OCI-LY1 (cell line): ENCODE measurements at regions not wholly inside any gene's neighbourhood (a gene's known extent, or its start where the extent isn't known, plus 50 kb on each side); places are given as distances from the start of the nearest gene placed in this dataset.

ENCODE experiments used
- H2AFZ ChIP-seq: fragments of 200-600 bp; sonication (generic), shearing (Covaris generic); 2 replicates; pipeline ENCODE4 v1.6.0; 2014; ENCODE audit warnings: antibody characterized with exemption, mild to moderate bottlenecking, low read length
- H3F3A ChIP-seq: fragments of 200-600 bp; sonication (generic), shearing (Covaris generic); 2 replicates; pipeline ENCODE4 v1.6.0; 2014; ENCODE audit warnings: mild to moderate bottlenecking, antibody characterized with exemption, low read length, moderate library complexity; ENCODE audit not compliant: insufficient read depth
- H3K27ac ChIP-seq: fragments of 200-600 bp; sonication (generic); 2 replicates; pipeline ENCODE4 v1.5.1; 2014; ENCODE audit warnings: low read length, mixed run types, mild to moderate bottlenecking, low read depth; ENCODE audit not compliant: poor library complexity, severe bottlenecking
- H3K27me3 ChIP-seq: fragments of 200-600 bp; sonication (generic); 2 replicates; pipeline ENCODE4 v1.6.0; 2014; ENCODE audit warnings: antibody characterized with exemption, mild to moderate bottlenecking, low read length, moderate library complexity; ENCODE audit not compliant: insufficient read depth
- H3K36me3 ChIP-seq: fragments of 200-600 bp; sonication (generic); 2 replicates; pipeline ENCODE4 v1.6.1; 2014; ENCODE audit warnings: mild to moderate bottlenecking, antibody characterized with exemption, low read length, moderate library complexity, mixed read lengths; ENCODE audit not compliant: insufficient read depth
- H3K4me1 ChIP-seq: fragments of 200-600 bp; sonication (generic); 2 replicates; pipeline ENCODE4 v1.5.1; 2014; ENCODE audit warnings: mild to moderate bottlenecking, low read length, moderate library complexity; ENCODE audit not compliant: insufficient read depth, severe bottlenecking
- H3K4me2 ChIP-seq: fragments of 200-600 bp; sonication (generic), shearing (Covaris generic); 2 replicates; pipeline ENCODE4 v1.6.1; 2014; ENCODE audit warnings: low read length
- H3K4me3 ChIP-seq: fragments of 200-600 bp; sonication (generic); 2 replicates; pipeline ENCODE4 v1.5.1; 2014; ENCODE audit warnings: low read length, low read depth, mild to moderate bottlenecking, mixed read lengths; ENCODE audit not compliant: poor library complexity, severe bottlenecking
- H3K79me2 ChIP-seq: fragments of 200-600 bp; shearing (Covaris generic); 2 replicates; pipeline ENCODE4 v1.6.1; 2016; ENCODE audit warnings: mixed run types, low read length, mixed read lengths; ENCODE audit not compliant: insufficient read depth
- H3K9ac ChIP-seq: fragments of 200-600 bp; sonication (generic), shearing (Covaris generic); 2 replicates; pipeline ENCODE4 v1.6.1; 2014; ENCODE audit warnings: mild to moderate bottlenecking, low read length, mixed read lengths
- H3K9me2 ChIP-seq: fragments of 200-600 bp; sonication (generic), shearing (Covaris generic); 2 replicates; pipeline ENCODE4 v1.6.1; 2014; ENCODE audit warnings: low read depth, mild to moderate bottlenecking, low read length, mixed read lengths
- H3K9me3 ChIP-seq: fragments of 200-600 bp; shearing (Covaris generic); 2 replicates; pipeline ENCODE4 v1.6.1; 2014; ENCODE audit warnings: low read length, mixed read lengths
- H4K20me1 ChIP-seq: fragments of 200-600 bp; sonication (generic), shearing (Covaris generic); 2 replicates; pipeline ENCODE4 v1.6.0; 2016; ENCODE audit warnings: mild to moderate bottlenecking, low read length; ENCODE audit not compliant: insufficient read depth
- EZH2 ChIP-seq: fragments of 200-600 bp; sonication (generic), shearing (Covaris generic); IDR thresholded peaks from 2 replicates; pipeline ENCODE4 v1.8.0; 2017; ENCODE audit warnings: borderline replicate concordance, mixed run types, mild to moderate bottlenecking, antibody characterized with exemption, low read length, moderate library complexity, mixed read lengths
- TF ChIP-seq, protein P1 (sequence below): fragments of 200-600 bp; sonication (generic), shearing (Covaris generic); IDR thresholded peaks from 2 replicates; pipeline ENCODE4 v1.5.1; 2017; ENCODE audit warnings: mild to moderate bottlenecking, antibody characterized with exemption, low read length, moderate library complexity, mixed read lengths

DNA sequence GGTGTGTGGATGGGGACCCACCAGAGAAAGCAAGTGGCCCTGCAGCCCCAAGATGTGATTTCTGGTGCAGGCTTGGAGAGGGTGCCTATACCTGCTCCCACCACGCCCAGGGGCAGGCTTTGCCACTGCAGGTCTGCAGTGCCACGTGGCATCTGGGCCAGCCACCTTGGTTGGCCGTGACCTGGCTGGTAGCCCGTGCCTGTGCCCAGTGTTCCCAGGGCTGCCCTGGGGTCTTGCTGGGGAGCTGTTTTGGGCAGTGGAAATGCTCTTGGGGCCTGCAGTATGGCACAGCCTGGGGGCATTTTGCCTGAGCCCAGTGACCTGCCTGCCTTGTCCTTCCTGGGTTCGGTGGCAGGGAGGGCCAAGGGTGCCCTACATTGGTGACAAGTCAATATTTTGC lies 203.4 kb downstream of the UBE3A start:
- TF ChIP-seq, protein P1, sequence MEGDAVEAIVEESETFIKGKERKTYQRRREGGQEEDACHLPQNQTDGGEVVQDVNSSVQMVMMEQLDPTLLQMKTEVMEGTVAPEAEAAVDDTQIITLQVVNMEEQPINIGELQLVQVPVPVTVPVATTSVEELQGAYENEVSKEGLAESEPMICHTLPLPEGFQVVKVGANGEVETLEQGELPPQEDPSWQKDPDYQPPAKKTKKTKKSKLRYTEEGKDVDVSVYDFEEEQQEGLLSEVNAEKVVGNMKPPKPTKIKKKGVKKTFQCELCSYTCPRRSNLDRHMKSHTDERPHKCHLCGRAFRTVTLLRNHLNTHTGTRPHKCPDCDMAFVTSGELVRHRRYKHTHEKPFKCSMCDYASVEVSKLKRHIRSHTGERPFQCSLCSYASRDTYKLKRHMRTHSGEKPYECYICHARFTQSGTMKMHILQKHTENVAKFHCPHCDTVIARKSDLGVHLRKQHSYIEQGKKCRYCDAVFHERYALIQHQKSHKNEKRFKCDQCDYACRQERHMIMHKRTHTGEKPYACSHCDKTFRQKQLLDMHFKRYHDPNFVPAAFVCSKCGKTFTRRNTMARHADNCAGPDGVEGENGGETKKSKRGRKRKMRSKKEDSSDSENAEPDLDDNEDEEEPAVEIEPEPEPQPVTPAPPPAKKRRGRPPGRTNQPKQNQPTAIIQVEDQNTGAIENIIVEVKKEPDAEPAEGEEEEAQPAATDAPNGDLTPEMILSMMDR, result no peak
- TF ChIP-seq EZH2, result no peak
- Histone ChIP-seq H3K9me2 (no peaks in the 10 kb centered on the region), H4K20me1 (no peaks in the 10 kb centered on the region), H3K4me2 (no peak overlapping the region), H2AFZ (no peak overlapping the region), H3K4me1 (no peaks in the 10 kb centered on the region), H3K9me3 (no peaks in the 10 kb centered on the region), H3K36me3 (no peaks in the 10 kb centered on the region), H3K27me3 (no peaks in the 10 kb centered on the region), H3F3A (no peaks in the 10 kb centered on the region), H3K27ac (no peak overlapping the region), H3K9ac (no peak overlapping the region), H3K79me2 (no peaks in the 10 kb centered on the region), H3K4me3 (no peak overlapping the region)

DNA sequence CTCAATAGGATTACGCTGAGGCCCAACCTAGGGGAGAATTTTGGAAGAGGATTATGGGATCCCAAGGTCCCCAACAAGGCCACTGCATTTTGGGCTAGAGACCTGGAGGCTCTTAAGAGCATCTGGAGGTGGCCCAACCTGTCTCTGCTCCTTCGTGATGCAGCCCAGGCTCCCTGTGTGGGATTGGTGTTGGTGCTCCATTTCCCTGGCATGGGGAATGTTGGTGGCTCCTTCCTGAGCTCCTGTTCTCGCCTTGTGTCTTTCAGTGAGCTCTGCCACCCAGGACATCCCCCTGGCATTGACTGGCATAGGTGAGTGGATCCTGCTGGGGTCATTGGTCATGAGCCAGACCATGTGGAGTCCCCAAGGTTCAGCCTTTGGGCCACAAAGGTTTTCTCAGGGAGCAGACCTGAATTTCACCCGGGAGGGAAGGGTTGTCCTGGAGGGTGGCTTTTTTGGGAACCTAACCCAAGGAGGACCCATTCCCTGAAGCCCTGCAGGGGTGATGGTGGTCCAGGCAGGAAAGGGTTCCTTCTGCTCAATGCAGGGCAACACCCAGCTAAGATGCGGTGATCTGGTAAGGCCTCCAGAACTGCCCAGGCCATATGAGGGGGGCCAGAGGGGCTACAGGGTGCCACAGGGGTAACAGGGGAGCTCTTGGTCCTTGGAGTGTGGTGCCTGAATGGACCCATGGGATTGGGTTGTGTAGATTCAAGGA lies 202.5 kb downstream of the UBE3A start:
- Histone ChIP-seq H3K9me3 (no peaks in the 10 kb centered on the region), H3K27ac (no peak overlapping the region), H3K4me1 (no peaks in the 10 kb centered on the region), H3F3A (no peaks in the 10 kb centered on the region), H4K20me1 (no peaks in the 10 kb centered on the region), H3K4me2 (no peak overlapping the region), H3K4me3 (no peak overlapping the region), H3K79me2 (no peaks in the 10 kb centered on the region), H3K9me2 (no peaks in the 10 kb centered on the region), H3K9ac (no peak overlapping the region), H3K27me3 (no peaks in the 10 kb centered on the region), H3K36me3 (no peaks in the 10 kb centered on the region), H2AFZ (no peak overlapping the region)
- TF ChIP-seq, protein P1, result no peak
- no peak for TF ChIP-seq EZH2

- H3K9ac ChIP-seq, result no peak overlapping the region
- no peaks in the 10 kb centered on the region for H3K36me3 ChIP-seq
- H3K4me3 ChIP-seq, result no peak overlapping the region
- no peaks in the 10 kb centered on the region for H3K27me3 ChIP-seq
- no peaks in the 10 kb centered on the region for H3K9me2 ChIP-seq
- no peak overlapping the region for H3K27ac ChIP-seq
- TF ChIP-seq, protein P1, result no peak
- TF ChIP-seq EZH2, result no peak
- H3K79me2 ChIP-seq, result no peaks in the 10 kb centered on the region
- H3K4me1 ChIP-seq, result no peaks in the 10 kb centered on the region
- no peaks in the 10 kb centered on the region for H3K9me3 ChIP-seq
- H2AFZ ChIP-seq, result no peak overlapping the region
- no peaks in the 10 kb centered on the region for H3F3A ChIP-seq
- H3K4me2 ChIP-seq, result no peak overlapping the region
- H4K20me1 ChIP-seq, result no peaks in the 10 kb centered on the region
These were observed 202.0 kb downstream of the UBE3A start for GRCh38 chr15:25236861-25237155.
